ENCODE measurements at regions not wholly inside any gene's neighbourhood (a gene's known extent, or its start where the extent isn't known, plus 50 kb on each side); places are given as distances from the start of the nearest gene placed in this dataset.

GRCh38 chr2:139737659-139738058 lies 957.5 kb upstream of the NXPH2 start:
- CTCF ChIA-PET: no interaction called here
- Histone ChIP-seq H3K9me3 (ENCODE audit: control extremely low read depth in 1 of 5, control insufficient read depth in 4 of 5, insufficient read depth in 2 of 5, low read depth in 1 of 5, low read length in 4 of 5) (no peaks in the 10 kb centered on the region), H3K27me3 (replicated peaks in 2 of 5; ENCODE audit: control insufficient read depth in 4 of 5, insufficient read depth in 5 of 5, low read length in 4 of 5) (no peaks in the 10 kb centered on the region), H3K36me3 (ENCODE audit: control insufficient read depth in 4 of 4, insufficient read depth in 4 of 4, low read length in 3 of 4) (no peaks in the 10 kb centered on the region), H3K27ac (ENCODE audit: insufficient read depth in 1 of 2, low read depth in 1 of 2, low read length in 2 of 2, poor library complexity in 1 of 2, severe bottlenecking in 2 of 2) (no peak overlapping the region), H3K4me3 (ENCODE audit: control insufficient read depth in 1 of 7, extremely low read depth in 1 of 7, insufficient read depth in 4 of 7, low read depth in 2 of 7, low read length in 6 of 7) (no peak overlapping the region), H3K4me1 (ENCODE audit: control extremely low read depth in 1 of 4, control insufficient read depth in 4 of 4, insufficient read depth in 4 of 4, low read length in 3 of 4) (no peaks in the 10 kb centered on the region)
- WGBS (ENCODE audit: insufficient coverage): no CpG with 5 or more reads among the region's 2 CpGs
- POLR2A ChIA-PET: no interaction called here
- no peak for DNase-seq

DNA sequence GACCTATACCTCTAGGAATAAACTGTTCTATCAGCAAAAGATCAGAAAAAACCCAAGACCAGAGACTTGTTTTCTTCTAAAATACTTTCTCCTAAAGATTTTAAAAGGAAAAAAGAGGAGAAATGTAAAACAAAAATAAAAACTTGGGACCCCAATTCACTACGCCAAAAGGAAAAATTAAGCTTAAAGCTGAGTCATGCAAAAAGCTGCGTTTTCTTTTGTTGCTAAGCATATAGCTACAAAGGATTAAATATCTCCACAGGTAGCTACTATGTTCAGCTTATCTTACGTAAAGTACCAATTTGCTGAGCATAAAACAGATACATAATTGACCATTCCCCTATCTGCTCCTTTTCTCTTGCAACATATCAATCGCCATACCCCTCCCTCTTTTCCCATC lies 950.0 kb upstream of the NXPH2 start:
- 93% methylated on average over 4 of the region's 4 CpGs for WGBS (ENCODE audit: insufficient coverage)
- H3K36me3 ChIP-seq (ENCODE audit: control insufficient read depth in 4 of 4, insufficient read depth in 4 of 4, low read length in 3 of 4): no peaks in the 10 kb centered on the region
- DNase-seq: no peak
- ChIA-PET CTCF (no interaction called here), POLR2A (no interaction called here)
- H3K27me3 ChIP-seq (replicated peaks in 2 of 5; ENCODE audit: control insufficient read depth in 4 of 5, insufficient read depth in 5 of 5, low read length in 4 of 5): no peaks in the 10 kb centered on the region
- H3K4me3 ChIP-seq (ENCODE audit: control insufficient read depth in 1 of 7, extremely low read depth in 1 of 7, insufficient read depth in 4 of 7, low read depth in 2 of 7, low read length in 6 of 7): no peak overlapping the region
- H3K27ac ChIP-seq (ENCODE audit: insufficient read depth in 1 of 2, low read depth in 1 of 2, low read length in 2 of 2, poor library complexity in 1 of 2, severe bottlenecking in 2 of 2): no peak overlapping the region
- no peaks in the 10 kb centered on the region for H3K9me3 ChIP-seq (ENCODE audit: control extremely low read depth in 1 of 5, control insufficient read depth in 4 of 5, insufficient read depth in 2 of 5, low read depth in 1 of 5, low read length in 4 of 5)
- no peaks in the 10 kb centered on the region for H3K4me1 ChIP-seq (ENCODE audit: control extremely low read depth in 1 of 4, control insufficient read depth in 4 of 4, insufficient read depth in 4 of 4, low read length in 3 of 4)

- 63% methylated on average over 3 of the region's 3 CpGs for WGBS (ENCODE audit: insufficient coverage)
- ChIA-PET POLR2A (no interaction called here), CTCF (no interaction called here)
- no peaks in the 10 kb centered on the region for H3K27me3 ChIP-seq (replicated peaks in 2 of 5; ENCODE audit: control insufficient read depth in 4 of 5, insufficient read depth in 5 of 5, low read length in 4 of 5)
- no peaks in the 10 kb centered on the region for H3K4me1 ChIP-seq (ENCODE audit: control extremely low read depth in 1 of 4, control insufficient read depth in 4 of 4, insufficient read depth in 4 of 4, low read length in 3 of 4)
- no peak overlapping the region for H3K27ac ChIP-seq (ENCODE audit: insufficient read depth in 1 of 2, low read depth in 1 of 2, low read length in 2 of 2, poor library complexity in 1 of 2, severe bottlenecking in 2 of 2)
- no peak for DNase-seq
- H3K9me3 ChIP-seq (ENCODE audit: control extremely low read depth in 1 of 5, control insufficient read depth in 4 of 5, insufficient read depth in 2 of 5, low read depth in 1 of 5, low read length in 4 of 5): no peaks in the 10 kb centered on the region
- H3K36me3 ChIP-seq (ENCODE audit: control insufficient read depth in 4 of 4, insufficient read depth in 4 of 4, low read length in 3 of 4): no peaks in the 10 kb centered on the region
- H3K4me3 ChIP-seq (ENCODE audit: control insufficient read depth in 1 of 7, extremely low read depth in 1 of 7, insufficient read depth in 4 of 7, low read depth in 2 of 7, low read length in 6 of 7): no peak overlapping the region
These were observed 941.3 kb upstream of the NXPH2 start for GRCh38 chr2:139721411-139721995.

DNA sequence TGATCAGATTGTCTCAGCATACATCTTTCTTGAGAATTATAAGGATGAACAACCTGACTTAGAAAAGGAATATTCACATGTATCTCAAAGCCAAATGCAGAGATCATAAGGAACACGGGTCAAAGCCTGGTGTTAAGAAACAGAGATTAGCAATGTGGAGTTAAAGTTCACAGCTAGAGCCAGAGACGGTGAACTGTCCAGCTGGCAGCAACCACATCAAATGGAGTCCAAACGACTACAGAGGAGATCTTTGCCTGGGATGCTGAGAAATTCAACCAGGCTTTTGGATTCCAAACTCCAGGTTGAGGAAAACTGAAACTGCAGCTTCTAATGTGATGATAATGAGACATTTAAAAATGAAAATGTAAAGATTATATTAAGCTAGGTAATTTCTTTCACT lies 939.9 kb upstream of the NXPH2 start:
- Histone ChIP-seq H3K36me3 (ENCODE audit: control insufficient read depth in 4 of 4, insufficient read depth in 4 of 4, low read length in 3 of 4) (no peaks in the 10 kb centered on the region), H3K27ac (ENCODE audit: insufficient read depth in 1 of 2, low read depth in 1 of 2, low read length in 2 of 2, poor library complexity in 1 of 2, severe bottlenecking in 2 of 2) (no peak overlapping the region), H3K27me3 (replicated peaks in 2 of 5; ENCODE audit: control insufficient read depth in 4 of 5, insufficient read depth in 5 of 5, low read length in 4 of 5) (no peaks in the 10 kb centered on the region), H3K4me3 (ENCODE audit: control insufficient read depth in 1 of 7, extremely low read depth in 1 of 7, insufficient read depth in 4 of 7, low read depth in 2 of 7, low read length in 6 of 7) (no peak overlapping the region), H3K4me1 (ENCODE audit: control extremely low read depth in 1 of 4, control insufficient read depth in 4 of 4, insufficient read depth in 4 of 4, low read length in 3 of 4) (no peaks in the 10 kb centered on the region), H3K9me3 (ENCODE audit: control extremely low read depth in 1 of 5, control insufficient read depth in 4 of 5, insufficient read depth in 2 of 5, low read depth in 1 of 5, low read length in 4 of 5) (no peaks in the 10 kb centered on the region)
- 78% methylated on average over 3 of the region's 3 CpGs for WGBS (ENCODE audit: insufficient coverage)
- ChIA-PET CTCF (interaction anchor here (1.1 kb wide), 1 partner anchor 20 kb away, joined by 4 read pairs; no protein-coding TSS in a partner anchor), POLR2A (no interaction called here)
- no peak for DNase-seq

- Histone ChIP-seq H3K27ac (ENCODE audit: insufficient read depth in 1 of 2, low read depth in 1 of 2, low read length in 2 of 2, poor library complexity in 1 of 2, severe bottlenecking in 2 of 2) (no peak overlapping the region), H3K27me3 (replicated peaks in 2 of 5; ENCODE audit: control insufficient read depth in 4 of 5, insufficient read depth in 5 of 5, low read length in 4 of 5) (no peaks in the 10 kb centered on the region), H3K4me1 (ENCODE audit: control extremely low read depth in 1 of 4, control insufficient read depth in 4 of 4, insufficient read depth in 4 of 4, low read length in 3 of 4) (no peaks in the 10 kb centered on the region), H3K36me3 (ENCODE audit: control insufficient read depth in 4 of 4, insufficient read depth in 4 of 4, low read length in 3 of 4) (no peaks in the 10 kb centered on the region), H3K9me3 (ENCODE audit: control extremely low read depth in 1 of 5, control insufficient read depth in 4 of 5, insufficient read depth in 2 of 5, low read depth in 1 of 5, low read length in 4 of 5) (no peaks in the 10 kb centered on the region), H3K4me3 (ENCODE audit: control insufficient read depth in 1 of 7, extremely low read depth in 1 of 7, insufficient read depth in 4 of 7, low read depth in 2 of 7, low read length in 6 of 7) (no peak overlapping the region)
- CTCF ChIA-PET: no interaction called here
- POLR2A ChIA-PET: no interaction called here
- no peak for DNase-seq
These were observed 924.4 kb upstream of the NXPH2 start for GRCh38 chr2:139704606-139705005.

- WGBS (ENCODE audit: insufficient coverage): no CpG with 5 or more reads among the region's 1 CpG
- Histone ChIP-seq H3K4me3 (ENCODE audit: control insufficient read depth in 1 of 7, extremely low read depth in 1 of 7, insufficient read depth in 4 of 7, low read depth in 2 of 7, low read length in 6 of 7) (no peak overlapping the region), H3K36me3 (ENCODE audit: control insufficient read depth in 4 of 4, insufficient read depth in 4 of 4, low read length in 3 of 4) (no peaks in the 10 kb centered on the region), H3K27me3 (replicated peaks in 2 of 5; ENCODE audit: control insufficient read depth in 4 of 5, insufficient read depth in 5 of 5, low read length in 4 of 5) (no peaks in the 10 kb centered on the region), H3K27ac (ENCODE audit: insufficient read depth in 1 of 2, low read depth in 1 of 2, low read length in 2 of 2, poor library complexity in 1 of 2, severe bottlenecking in 2 of 2) (no peak overlapping the region), H3K4me1 (ENCODE audit: control extremely low read depth in 1 of 4, control insufficient read depth in 4 of 4, insufficient read depth in 4 of 4, low read length in 3 of 4) (no peaks in the 10 kb centered on the region), H3K9me3 (ENCODE audit: control extremely low read depth in 1 of 5, control insufficient read depth in 4 of 5, insufficient read depth in 2 of 5, low read depth in 1 of 5, low read length in 4 of 5) (no peaks in the 10 kb centered on the region)
- no peak for DNase-seq
- ChIA-PET POLR2A (no interaction called here), CTCF (no interaction called here)
These were observed 914.1 kb upstream of the NXPH2 start for GRCh38 chr2:139694327-139694726.

DNA sequence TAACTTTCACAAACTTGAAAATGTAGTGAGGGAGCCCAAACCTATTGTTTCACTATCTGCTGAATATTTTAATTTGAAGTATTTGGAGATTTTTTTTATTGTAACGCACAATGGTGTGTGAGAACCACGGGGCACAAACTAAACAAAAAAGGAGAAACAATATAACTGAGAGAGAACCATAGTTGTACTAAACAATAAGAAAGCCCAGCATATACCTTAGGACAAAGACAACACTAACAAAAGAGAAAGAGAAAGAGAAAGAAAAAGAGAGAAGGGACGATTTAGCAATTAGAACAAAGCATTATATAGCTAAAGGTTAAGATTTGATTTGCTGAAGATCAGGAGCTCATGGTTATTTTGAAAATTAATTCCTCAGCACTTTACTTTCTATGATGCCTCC lies 906.0 kb upstream of the NXPH2 start:
- H3K4me3 ChIP-seq (ENCODE audit: control insufficient read depth in 1 of 7, extremely low read depth in 1 of 7, insufficient read depth in 4 of 7, low read depth in 2 of 7, low read length in 6 of 7): no peak overlapping the region
- H3K27me3 ChIP-seq (replicated peaks in 2 of 5; ENCODE audit: control insufficient read depth in 4 of 5, insufficient read depth in 5 of 5, low read length in 4 of 5): no peaks in the 10 kb centered on the region
- no peak overlapping the region for H3K27ac ChIP-seq (ENCODE audit: insufficient read depth in 1 of 2, low read depth in 1 of 2, low read length in 2 of 2, poor library complexity in 1 of 2, severe bottlenecking in 2 of 2)
- CTCF ChIA-PET: no interaction called here
- no peaks in the 10 kb centered on the region for H3K9me3 ChIP-seq (ENCODE audit: control extremely low read depth in 1 of 5, control insufficient read depth in 4 of 5, insufficient read depth in 2 of 5, low read depth in 1 of 5, low read length in 4 of 5)
- DNase-seq: no peak
- WGBS (ENCODE audit: insufficient coverage): no CpG with 5 or more reads among the region's 3 CpGs
- POLR2A ChIA-PET: no interaction called here
- H3K36me3 ChIP-seq (ENCODE audit: control insufficient read depth in 4 of 4, insufficient read depth in 4 of 4, low read length in 3 of 4): no peaks in the 10 kb centered on the region
- H3K4me1 ChIP-seq (ENCODE audit: control extremely low read depth in 1 of 4, control insufficient read depth in 4 of 4, insufficient read depth in 4 of 4, low read length in 3 of 4): no peaks in the 10 kb centered on the region
